HG02798 (cell line): ENCODE measurements at regions not wholly inside any gene's neighbourhood (a gene's known extent, or its start where the extent isn't known, plus 50 kb on each side); places are given as distances from the start of the nearest gene placed in this dataset.
"Not testable (repeated sequence)": the region's sequence is repeated elsewhere in the genome, so short reads cannot be mapped to it uniquely, and the experiment has no call there.

Experiments
- ATAC-seq: cut with Tn5 transposase; IDR thresholded peaks from one replicate; pipeline ENCODE4 v1.9.1; 2021; ENCODE audit warnings: mild to moderate bottlenecking; ENCODE audit not compliant: unreplicated experiment, poor library complexity

GRCh38 chr10:26952094-26952493 lies 91.3 kb upstream of the ABI1 start:
- ATAC-seq = no peak

GRCh38 chr10:26951650-26952049 lies 90.9 kb upstream of the ABI1 start:
- ATAC-seq = no peak

GRCh38 chr10:26950934-26951333 lies 90.2 kb upstream of the ABI1 start:
- ATAC-seq = peak; percentile 45

- ATAC-seq = no peak
Observed at GRCh38 chr10:26946102-26946811, 85.5 kb upstream of the ABI1 start.

GRCh38 chr10:26944261-26944882 lies 83.6 kb upstream of the ABI1 start:
- ATAC-seq = no peak

GRCh38 chr10:26939962-26940354 lies 79.2 kb upstream of the ABI1 start:
- ATAC-seq = no peak

GRCh38 chr10:26939290-26939961 lies 78.7 kb upstream of the ABI1 start:
- ATAC-seq = no peak

GRCh38 chr10:26938578-26938977 lies 77.8 kb upstream of the ABI1 start:
- no peak for ATAC-seq

GRCh38 chr10:26937371-26937770 lies 76.6 kb upstream of the ABI1 start:
- ATAC-seq = no peak

- ATAC-seq = not testable (repeated sequence)
Observed at GRCh38 chr10:26934190-26934589, 73.4 kb upstream of the ABI1 start.

- ATAC-seq = no peak
Observed at GRCh38 chr10:26932576-26932975, 71.8 kb upstream of the ABI1 start.

GRCh38 chr10:26931223-26931622 lies 70.5 kb upstream of the ABI1 start:
- ATAC-seq = peak; percentile 97

- not testable (repeated sequence) for ATAC-seq
Observed at GRCh38 chr10:26922824-26923223, 62.1 kb upstream of the ABI1 start.

- not testable (repeated sequence) for ATAC-seq
Observed at GRCh38 chr10:26919156-26919860, 58.5 kb upstream of the ABI1 start.

GRCh38 chr10:26914898-26915297 lies 54.1 kb upstream of the ABI1 start:
- ATAC-seq = no peak

- ATAC-seq = no peak
Observed at GRCh38 chr10:26911811-26912461, 51.2 kb upstream of the ABI1 start.
